Fibroblast of lung (primary cell): ENCODE measurements at regions not wholly inside any gene's neighbourhood (a gene's known extent, or its start where the extent isn't known, plus 50 kb on each side); places are given as distances from the start of the nearest gene placed in this dataset.

Experiments used
- EZH2 ChIP-seq: IDR thresholded peaks from 2 replicates; pipeline ENCODE4 v1.5.1; 2012; ENCODE audit warnings: low read length, control low read depth, mild to moderate bottlenecking; ENCODE audit errors: missing control alignments
- TF ChIP-seq, protein P1 (sequence below), 2 donors: IDR thresholded peaks in 1 of 2; conservative IDR thresholded peaks in 1 of 2; 1 replicate in 1 of 2; 2 replicates in 1 of 2; pipeline ENCODE4 v1.5.1; 2011 to 2012; ENCODE audit warnings: low read length in 2 of 2, control low read depth in 1 of 2, inconsistent platforms in 1 of 2, low read depth in 1 of 2, mild to moderate bottlenecking in 1 of 2

DNA sequence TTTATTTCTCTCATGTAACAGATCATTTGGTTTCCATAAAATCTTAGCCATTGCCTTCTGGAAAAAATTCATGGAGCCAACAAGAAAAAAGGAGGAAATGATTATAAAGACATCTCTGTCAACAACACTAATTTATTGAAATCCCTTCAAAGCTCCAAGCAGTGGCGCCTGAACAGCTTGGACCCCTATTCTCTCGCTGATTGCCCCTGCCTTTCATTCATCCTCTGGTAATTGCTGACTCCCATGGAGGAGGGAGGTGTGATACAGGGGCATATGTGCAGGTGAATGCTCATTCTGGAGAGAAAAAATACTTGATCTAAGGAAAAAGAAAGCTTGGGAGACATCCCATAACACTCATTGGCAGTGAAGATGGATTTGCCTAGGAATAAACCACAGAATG lies 345.5 kb downstream of the FGFR2 start:
- TF ChIP-seq, protein P1, sequence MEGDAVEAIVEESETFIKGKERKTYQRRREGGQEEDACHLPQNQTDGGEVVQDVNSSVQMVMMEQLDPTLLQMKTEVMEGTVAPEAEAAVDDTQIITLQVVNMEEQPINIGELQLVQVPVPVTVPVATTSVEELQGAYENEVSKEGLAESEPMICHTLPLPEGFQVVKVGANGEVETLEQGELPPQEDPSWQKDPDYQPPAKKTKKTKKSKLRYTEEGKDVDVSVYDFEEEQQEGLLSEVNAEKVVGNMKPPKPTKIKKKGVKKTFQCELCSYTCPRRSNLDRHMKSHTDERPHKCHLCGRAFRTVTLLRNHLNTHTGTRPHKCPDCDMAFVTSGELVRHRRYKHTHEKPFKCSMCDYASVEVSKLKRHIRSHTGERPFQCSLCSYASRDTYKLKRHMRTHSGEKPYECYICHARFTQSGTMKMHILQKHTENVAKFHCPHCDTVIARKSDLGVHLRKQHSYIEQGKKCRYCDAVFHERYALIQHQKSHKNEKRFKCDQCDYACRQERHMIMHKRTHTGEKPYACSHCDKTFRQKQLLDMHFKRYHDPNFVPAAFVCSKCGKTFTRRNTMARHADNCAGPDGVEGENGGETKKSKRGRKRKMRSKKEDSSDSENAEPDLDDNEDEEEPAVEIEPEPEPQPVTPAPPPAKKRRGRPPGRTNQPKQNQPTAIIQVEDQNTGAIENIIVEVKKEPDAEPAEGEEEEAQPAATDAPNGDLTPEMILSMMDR (conservative IDR thresholded peaks at IDR 0.05 in 1 of 2, IDR thresholded peaks at IDR 0.05 in 1 of 2; ENCODE audit: low read depth in 1 of 2, low read length in 2 of 2) = no peak
- TF ChIP-seq EZH2 = no peak
